ENCODE measurements at regions not wholly inside any gene's neighbourhood (a gene's known extent, or its start where the extent isn't known, plus 50 kb on each side); places are given as distances from the start of the nearest gene placed in this dataset.

DNA sequence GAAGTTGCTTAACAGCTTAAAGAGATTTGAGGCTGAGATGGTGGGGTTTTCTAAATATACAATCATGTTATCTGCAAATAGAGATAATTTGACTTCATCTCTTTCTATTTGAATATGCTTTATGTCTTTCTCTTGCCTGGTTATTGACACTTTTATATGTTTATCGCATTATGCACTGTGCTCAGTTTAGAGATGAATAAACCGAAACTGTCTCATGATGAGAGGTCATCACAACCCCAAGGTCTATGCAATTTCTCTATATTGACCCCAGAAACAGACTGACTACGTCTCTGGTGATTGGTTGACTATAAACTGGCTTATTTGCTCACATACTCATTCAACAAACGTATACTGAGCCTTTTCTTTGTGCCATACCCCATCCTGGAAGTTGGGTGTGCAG lies 117.9 kb upstream of the NRIP1 start:
- TF ChIP-seq, protein P1, sequence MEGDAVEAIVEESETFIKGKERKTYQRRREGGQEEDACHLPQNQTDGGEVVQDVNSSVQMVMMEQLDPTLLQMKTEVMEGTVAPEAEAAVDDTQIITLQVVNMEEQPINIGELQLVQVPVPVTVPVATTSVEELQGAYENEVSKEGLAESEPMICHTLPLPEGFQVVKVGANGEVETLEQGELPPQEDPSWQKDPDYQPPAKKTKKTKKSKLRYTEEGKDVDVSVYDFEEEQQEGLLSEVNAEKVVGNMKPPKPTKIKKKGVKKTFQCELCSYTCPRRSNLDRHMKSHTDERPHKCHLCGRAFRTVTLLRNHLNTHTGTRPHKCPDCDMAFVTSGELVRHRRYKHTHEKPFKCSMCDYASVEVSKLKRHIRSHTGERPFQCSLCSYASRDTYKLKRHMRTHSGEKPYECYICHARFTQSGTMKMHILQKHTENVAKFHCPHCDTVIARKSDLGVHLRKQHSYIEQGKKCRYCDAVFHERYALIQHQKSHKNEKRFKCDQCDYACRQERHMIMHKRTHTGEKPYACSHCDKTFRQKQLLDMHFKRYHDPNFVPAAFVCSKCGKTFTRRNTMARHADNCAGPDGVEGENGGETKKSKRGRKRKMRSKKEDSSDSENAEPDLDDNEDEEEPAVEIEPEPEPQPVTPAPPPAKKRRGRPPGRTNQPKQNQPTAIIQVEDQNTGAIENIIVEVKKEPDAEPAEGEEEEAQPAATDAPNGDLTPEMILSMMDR (IDR thresholded peaks at IDR 0.05), result no peak
- Histone ChIP-seq H3K27ac (no peak overlapping the region), H3K9me3 (no peaks in the 10 kb centered on the region), H3K36me3 (no peaks in the 10 kb centered on the region), H3K4me3 (no peak overlapping the region), H3K4me1 (no peaks in the 10 kb centered on the region), H3K27me3 (no peaks in the 10 kb centered on the region)
- intact Hi-C loops (cut with DNase I), result no loop called here
- DNase-seq (ENCODE audit: low spot score in 2 of 2), result no peak

DNA sequence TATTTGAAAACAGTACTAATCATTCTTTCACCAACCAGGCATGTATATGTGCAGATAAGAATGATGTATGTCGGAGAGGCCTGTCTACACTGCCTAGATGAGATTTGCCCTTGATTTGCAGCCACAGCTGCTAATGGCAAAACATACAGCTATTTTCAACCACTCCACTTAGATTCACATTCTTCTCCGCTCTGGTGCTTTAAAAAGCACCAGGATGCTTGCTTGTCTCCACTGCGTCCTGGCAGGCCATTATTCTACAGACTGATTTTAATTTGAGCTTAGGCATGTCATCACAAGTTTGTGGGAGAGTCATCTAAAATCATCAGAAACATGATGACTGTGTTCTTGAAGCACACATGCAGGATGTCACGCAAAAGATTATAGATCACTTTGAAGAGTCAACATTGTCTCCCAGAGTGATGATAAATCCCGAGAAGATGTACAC lies 119.0 kb upstream of the NRIP1 start:
- Histone ChIP-seq H3K27me3 (no peaks in the 10 kb centered on the region), H3K4me3 (no peak overlapping the region), H3K36me3 (no peaks in the 10 kb centered on the region), H3K27ac (no peak overlapping the region), H3K9me3 (no peaks in the 10 kb centered on the region), H3K4me1 (no peaks in the 10 kb centered on the region)
- intact Hi-C loops (cut with DNase I), result no loop called here
- no peak for DNase-seq (ENCODE audit: low spot score in 2 of 2)
- TF ChIP-seq, protein P1 (IDR thresholded peaks at IDR 0.05), result no peak

DNA sequence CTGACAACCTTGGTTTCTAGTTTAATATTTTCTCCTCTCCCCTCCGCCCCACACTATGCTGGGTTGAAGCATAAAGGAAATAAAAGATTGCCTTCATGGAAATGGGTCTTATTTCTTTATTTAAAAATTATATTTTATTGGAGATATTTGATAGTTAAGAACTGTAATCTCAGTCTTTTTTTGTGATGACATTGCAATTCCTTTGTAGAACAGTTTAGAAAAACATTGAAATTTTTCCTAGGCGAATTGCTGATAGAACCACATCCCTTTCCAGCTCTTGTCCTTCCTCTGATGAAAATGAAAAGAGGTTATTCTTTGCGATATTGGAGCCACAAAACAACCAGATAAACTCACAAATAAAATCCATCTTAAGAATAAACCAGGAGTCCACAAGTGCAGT lies 125.6 kb upstream of the NRIP1 start:
- no peaks in the 10 kb centered on the region for H3K9me3 ChIP-seq
- TF ChIP-seq, protein P1 (IDR thresholded peaks at IDR 0.05), result no peak
- no peaks in the 10 kb centered on the region for H3K4me1 ChIP-seq
- H3K4me3 ChIP-seq, result no peak overlapping the region
- no peak for DNase-seq (ENCODE audit: low spot score in 2 of 2)
- H3K36me3 ChIP-seq, result no peaks in the 10 kb centered on the region
- intact Hi-C loops (cut with DNase I), result no loop called here
- H3K27me3 ChIP-seq, result no peaks in the 10 kb centered on the region
- H3K27ac ChIP-seq, result no peak overlapping the region

DNA sequence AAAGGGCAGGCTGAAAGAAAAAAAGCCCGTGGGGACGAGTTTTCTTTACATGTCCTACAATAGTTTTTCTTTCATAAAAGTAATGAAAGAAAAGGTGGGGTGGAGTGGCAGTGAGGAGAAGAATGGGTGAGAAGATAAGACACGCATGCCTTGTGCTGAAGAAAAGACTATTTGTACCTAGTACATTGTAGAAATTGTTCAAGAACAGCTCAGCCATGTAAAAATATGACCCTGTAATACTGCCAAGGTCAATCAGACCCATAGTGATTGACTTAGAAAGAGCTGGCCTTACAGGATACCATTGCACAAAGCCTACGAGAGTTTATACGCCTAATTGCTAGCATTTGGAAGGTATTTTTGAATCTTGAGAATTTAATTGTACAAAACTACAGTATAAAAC lies 126.0 kb upstream of the NRIP1 start:
- intact Hi-C loops (cut with DNase I), result no loop called here

DNA sequence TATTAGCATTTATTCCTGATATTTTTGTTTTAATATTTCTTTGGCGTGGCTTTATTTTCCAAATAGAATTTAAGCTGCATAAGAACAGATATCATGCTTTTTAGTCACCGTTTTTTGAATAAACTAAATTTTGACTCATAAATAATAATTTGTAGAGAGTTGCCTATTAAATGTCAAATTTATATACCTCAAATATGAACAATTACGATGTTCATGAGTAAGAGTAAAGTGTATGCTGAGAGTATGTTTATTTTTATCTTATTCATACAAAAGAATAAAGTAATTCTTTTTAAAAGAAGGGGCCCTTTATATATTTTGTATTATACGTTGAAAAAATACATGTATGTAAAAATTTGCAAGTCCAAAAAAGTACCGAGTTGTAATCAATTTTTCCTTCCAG lies 126.5 kb upstream of the NRIP1 start:
- intact Hi-C loops (cut with DNase I), result no loop called here
- Histone ChIP-seq H3K9me3 (no peaks in the 10 kb centered on the region), H3K36me3 (no peaks in the 10 kb centered on the region), H3K27ac (no peak overlapping the region), H3K27me3 (no peaks in the 10 kb centered on the region), H3K4me3 (no peak overlapping the region), H3K4me1 (no peaks in the 10 kb centered on the region)
- TF ChIP-seq, protein P1 (IDR thresholded peaks at IDR 0.05), result no peak
- DNase-seq (ENCODE audit: low spot score in 2 of 2), result no peak

More for the DNA sequence above, 126.0 kb upstream of the NRIP1 start:
- TF ChIP-seq, protein P1 (IDR thresholded peaks at IDR 0.05), result no peak
- Histone ChIP-seq H3K9me3 (no peaks in the 10 kb centered on the region), H3K27me3 (no peaks in the 10 kb centered on the region), H3K36me3 (no peaks in the 10 kb centered on the region), H3K27ac (no peak overlapping the region), H3K4me1 (no peaks in the 10 kb centered on the region), H3K4me3 (no peak overlapping the region)
- DNase-seq (ENCODE audit: low spot score in 2 of 2), result no peak

DNA sequence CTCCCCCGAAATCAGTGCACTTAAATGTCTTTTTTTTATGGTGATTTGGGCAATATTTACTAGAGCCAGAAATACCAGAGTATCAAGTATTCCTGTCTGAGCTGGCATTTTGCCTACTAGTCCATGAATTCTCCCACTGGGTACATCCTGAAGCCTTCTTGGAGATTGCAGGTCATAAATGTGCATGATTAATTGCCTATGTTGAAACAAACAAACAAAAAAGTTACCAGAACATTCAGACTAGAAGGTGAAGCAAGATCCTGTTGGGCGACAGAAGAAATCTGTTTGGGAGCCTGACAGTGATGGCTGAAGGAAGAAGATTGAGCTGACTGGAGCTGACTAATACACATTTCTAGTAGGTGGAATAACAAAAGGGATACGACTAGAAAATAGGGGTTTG lies 127.4 kb upstream of the NRIP1 start:
- H3K36me3 ChIP-seq, result no peaks in the 10 kb centered on the region
- no peaks in the 10 kb centered on the region for H3K27me3 ChIP-seq
- DNase-seq (ENCODE audit: low spot score in 2 of 2), result no peak
- intact Hi-C loops (cut with DNase I), result no loop called here
- H3K9me3 ChIP-seq, result no peaks in the 10 kb centered on the region
- no peaks in the 10 kb centered on the region for H3K4me1 ChIP-seq
- no peak overlapping the region for H3K27ac ChIP-seq
- H3K4me3 ChIP-seq, result no peak overlapping the region
- TF ChIP-seq, protein P1 (IDR thresholded peaks at IDR 0.05), result no peak
